ACC112 (cell line): ENCODE measurements at regions not wholly inside any gene's neighbourhood (a gene's known extent, or its start where the extent isn't known, plus 50 kb on each side); places are given as distances from the start of the nearest gene placed in this dataset.
A peak's percentile ranks its signal among the peaks of the same experiment; 100 is the strongest.

Source experiments
- H2AFZ ChIP-seq: fragments of 200-600 bp; sonication (generic); one replicate; pipeline ENCODE4 v1.6.0; 2017; ENCODE audit warnings: antibody characterized with exemption, low read length; ENCODE audit not compliant: unreplicated experiment
- H3K27ac ChIP-seq: fragments of 200-600 bp; sonication (generic); 2 replicates; pipeline ENCODE4 v1.5.1; 2014; ENCODE audit warnings: low read depth, mild to moderate bottlenecking, antibody characterized with exemption, low read length, moderate library complexity
- H3K27me3 ChIP-seq: fragments of 200-600 bp; sonication (generic); 2 replicates; pipeline ENCODE4 v1.6.1; 2014; ENCODE audit warnings: mild to moderate bottlenecking, antibody characterized with exemption, low read length, moderate library complexity, mixed read lengths; ENCODE audit not compliant: insufficient read depth
- H3K36me3 ChIP-seq: fragments of 200-600 bp; sonication (generic); 2 replicates; pipeline ENCODE4 v1.6.1; 2016; ENCODE audit warnings: mild to moderate bottlenecking, antibody characterized with exemption, low read length, moderate library complexity, mixed read lengths; ENCODE audit not compliant: insufficient read depth
- H3K4me1 ChIP-seq: fragments of 200-600 bp; sonication (generic); one replicate; pipeline ENCODE4 v1.6.1; 2016; ENCODE audit warnings: low read length, mixed read lengths; ENCODE audit not compliant: insufficient read depth, unreplicated experiment, control insufficient read depth
- H3K4me3 ChIP-seq: fragments of 200-600 bp; sonication (generic); 2 replicates; pipeline ENCODE4 v1.5.1; 2014; ENCODE audit warnings: mild to moderate bottlenecking, low read depth, low read length
- H3K79me2 ChIP-seq: fragments of 200-600 bp; sonication (generic); one replicate; pipeline ENCODE4 v1.6.0; 2016; ENCODE audit warnings: low read length; ENCODE audit not compliant: control insufficient read depth, unreplicated experiment, insufficient read depth

DNA sequence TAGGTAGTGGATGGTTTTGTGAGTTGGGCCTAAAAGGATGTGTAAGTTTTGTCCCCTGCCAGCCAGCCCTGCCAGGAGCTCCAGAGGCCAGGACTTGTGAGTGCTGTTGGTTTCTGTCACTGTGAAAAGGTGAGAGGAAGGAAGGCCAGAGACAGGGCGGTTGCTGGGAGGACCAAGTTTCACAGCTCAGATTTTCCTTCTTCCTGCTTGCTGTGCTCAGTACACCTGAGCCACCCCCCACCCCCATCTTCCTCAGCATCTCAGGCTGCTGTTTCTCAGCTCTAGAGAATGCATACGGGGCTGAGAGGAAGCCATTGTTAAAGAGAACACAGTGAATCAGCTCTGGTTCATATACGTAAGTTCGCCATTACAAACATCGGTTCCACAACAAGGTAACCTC lies 139.9 kb downstream of the BUB3 start:
- Histone ChIP-seq H2AFZ (no peak overlapping the region), H3K36me3 (no peaks in the 10 kb centered on the region), H3K4me3 (no peak overlapping the region), H3K27ac (no peak overlapping the region), H3K79me2 (no peaks in the 10 kb centered on the region), H3K4me1 (no peaks in the 10 kb centered on the region), H3K27me3 (no peaks in the 10 kb centered on the region)

DNA sequence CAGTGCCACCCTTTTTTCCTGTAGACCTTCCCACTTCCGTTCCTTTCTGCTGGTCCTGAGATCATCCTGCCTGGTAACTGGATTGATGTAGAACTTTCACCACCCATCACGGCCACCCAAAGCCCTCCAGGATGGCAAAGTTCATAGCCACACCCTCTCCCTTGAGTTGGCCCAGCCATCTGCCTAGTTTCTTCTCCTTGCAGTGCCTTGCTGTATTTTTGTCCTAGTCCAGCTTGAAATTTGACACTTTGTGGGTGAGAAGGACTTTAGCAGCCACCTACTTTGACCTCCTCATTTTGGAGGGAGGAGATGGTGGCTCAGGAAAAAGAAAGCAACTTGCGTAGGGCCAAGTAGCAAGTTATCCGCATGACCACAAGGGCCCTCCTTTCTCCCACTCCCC lies 140.7 kb downstream of the BUB3 start:
- H3K4me1 ChIP-seq, result no peaks in the 10 kb centered on the region
- H3K27ac ChIP-seq, result no peak overlapping the region
- no peaks in the 10 kb centered on the region for H3K79me2 ChIP-seq
- no peak overlapping the region for H3K4me3 ChIP-seq
- H2AFZ ChIP-seq, result no peak overlapping the region
- H3K27me3 ChIP-seq, result no peaks in the 10 kb centered on the region
- H3K36me3 ChIP-seq, result no peaks in the 10 kb centered on the region

DNA sequence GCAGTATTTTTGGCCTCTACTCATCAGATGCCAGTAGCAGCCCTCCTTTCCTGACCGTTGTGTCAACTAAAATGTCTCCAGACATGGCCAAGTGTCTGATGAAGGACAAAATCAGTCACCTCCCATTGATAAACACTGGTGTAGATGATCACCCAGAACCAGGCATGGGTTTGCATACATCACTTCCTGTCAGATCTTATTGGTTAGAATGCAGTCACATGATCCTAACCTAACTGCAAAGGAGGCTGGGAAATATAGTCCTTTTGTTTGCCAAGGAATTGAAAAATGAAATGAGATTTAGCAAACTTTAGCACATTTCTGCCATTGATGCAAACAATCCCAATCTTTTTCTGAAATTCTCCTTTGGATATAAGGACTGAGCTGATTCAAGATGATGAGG lies 141.4 kb downstream of the BUB3 start:
- Histone ChIP-seq H3K27me3 (no peaks in the 10 kb centered on the region), H3K36me3 (no peaks in the 10 kb centered on the region), H3K4me1 (no peaks in the 10 kb centered on the region), H3K79me2 (no peaks in the 10 kb centered on the region), H3K4me3 (no peak overlapping the region), H2AFZ (no peak overlapping the region), H3K27ac (no peak overlapping the region)

DNA sequence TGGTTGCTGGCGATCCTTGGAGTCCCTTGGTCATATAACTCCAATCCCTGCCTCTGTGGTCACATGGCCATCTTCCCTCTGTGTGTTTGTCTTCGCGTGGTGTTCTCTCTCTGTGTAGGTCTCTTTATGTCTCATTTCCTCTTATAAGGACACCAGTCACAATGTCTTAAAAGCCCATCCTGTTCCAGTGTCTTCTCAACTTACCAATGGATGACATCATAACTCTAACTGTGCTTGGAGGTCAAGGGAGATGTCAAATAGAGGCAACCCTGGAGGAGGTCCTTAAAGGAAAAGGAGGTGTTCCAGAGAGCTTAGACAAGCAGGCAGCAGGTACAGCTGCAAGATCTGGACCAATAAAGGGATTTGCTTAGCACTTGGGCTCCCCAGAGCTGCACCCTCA lies 143.0 kb downstream of the BUB3 start:
- no peak overlapping the region for H3K27ac ChIP-seq
- no peak overlapping the region for H3K4me3 ChIP-seq
- no peaks in the 10 kb centered on the region for H3K79me2 ChIP-seq
- no peaks in the 10 kb centered on the region for H3K4me1 ChIP-seq
- no peaks in the 10 kb centered on the region for H3K27me3 ChIP-seq
- H3K36me3 ChIP-seq, result no peaks in the 10 kb centered on the region
- no peak overlapping the region for H2AFZ ChIP-seq

DNA sequence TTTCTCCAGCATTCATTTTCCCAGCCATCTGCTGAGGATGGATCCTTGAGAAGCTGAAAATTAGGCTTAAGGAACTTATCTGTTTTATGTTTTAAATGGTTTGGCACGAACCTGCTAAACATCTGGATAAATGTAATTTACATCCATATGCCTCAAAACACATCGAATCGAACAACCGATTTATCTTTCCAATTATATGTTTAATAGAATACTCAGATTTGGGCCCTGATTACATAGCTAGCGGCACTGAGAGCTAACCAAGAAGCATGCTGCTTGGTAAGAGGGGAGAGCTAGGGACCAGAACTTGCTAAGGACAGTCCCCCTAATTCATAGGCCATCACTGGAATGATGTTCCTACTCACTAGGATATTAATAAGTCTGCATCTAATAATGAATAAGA lies 144.4 kb downstream of the BUB3 start:
- Histone ChIP-seq H3K4me3 (no peak overlapping the region), H2AFZ (no peak overlapping the region), H3K27me3 (no peaks in the 10 kb centered on the region), H3K79me2 (no peaks in the 10 kb centered on the region), H3K36me3 (no peaks in the 10 kb centered on the region), H3K4me1 (no peaks in the 10 kb centered on the region), H3K27ac (no peak overlapping the region)

DNA sequence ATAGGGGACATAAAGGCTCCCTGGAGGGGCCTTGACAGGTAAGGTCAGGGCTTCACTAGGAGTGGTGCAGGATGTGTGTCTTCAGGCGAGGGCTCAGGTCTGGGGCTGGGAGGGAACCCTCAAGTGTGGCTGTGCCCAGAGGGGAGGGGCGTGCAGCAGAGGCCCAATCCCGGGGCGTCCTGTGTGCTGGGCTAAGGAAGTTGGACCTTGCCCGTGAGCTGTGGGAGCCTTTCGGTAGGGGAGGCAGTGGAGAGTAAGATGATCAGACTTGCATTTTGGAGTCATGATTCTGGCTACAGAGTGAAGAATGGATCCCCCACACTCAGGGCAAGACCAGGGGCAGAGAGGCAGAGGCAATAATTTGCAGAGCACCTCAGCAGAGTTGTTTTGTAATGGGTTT lies 145.4 kb downstream of the BUB3 start:
- Histone ChIP-seq H3K4me3 (no peak overlapping the region), H3K79me2 (no peaks in the 10 kb centered on the region), H2AFZ (no peak overlapping the region)

DNA sequence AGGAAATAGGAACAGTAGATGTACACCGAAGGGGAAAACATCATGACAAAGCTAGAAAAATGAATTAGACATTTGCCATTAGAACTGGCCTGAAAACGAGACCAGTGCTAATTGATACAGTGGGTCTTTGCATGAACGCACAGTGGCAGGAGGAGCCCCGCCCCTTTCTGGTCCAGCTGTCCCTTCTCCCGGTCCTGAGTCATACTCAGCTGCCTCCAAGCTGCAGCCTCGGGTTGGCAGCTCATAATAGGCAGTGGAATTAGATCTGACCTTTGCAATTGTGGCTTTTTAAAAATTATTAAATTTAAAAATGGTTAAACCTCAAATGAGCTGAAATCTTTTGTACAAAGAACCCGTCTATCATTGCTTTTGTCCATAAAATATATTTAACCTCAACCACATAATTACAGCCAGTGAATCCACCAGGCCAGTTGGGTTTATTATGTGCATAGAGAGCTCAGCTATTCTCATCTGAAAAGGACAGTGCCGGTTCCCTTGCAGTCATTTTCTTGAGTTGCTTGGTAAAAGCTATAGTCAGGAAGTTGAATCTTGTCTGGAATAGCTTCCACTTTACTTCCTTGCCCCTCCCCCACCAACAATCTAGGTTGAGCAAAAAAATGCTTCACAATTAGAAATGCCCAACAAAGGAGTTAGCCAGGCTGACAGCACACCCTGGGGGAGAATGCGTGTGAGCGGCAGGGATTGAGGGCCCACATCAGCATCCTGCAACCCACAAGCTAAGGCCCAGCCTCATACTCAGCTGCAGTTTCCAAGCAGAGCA lies 147.1 kb downstream of the BUB3 start:
- Histone ChIP-seq H3K79me2 (no peaks in the 10 kb centered on the region), H3K4me3 (no peak overlapping the region), H3K27ac (no peak overlapping the region), H3K27me3 (no peaks in the 10 kb centered on the region), H3K36me3 (no peaks in the 10 kb centered on the region), H2AFZ (no peak overlapping the region), H3K4me1 (no peaks in the 10 kb centered on the region)

More for the DNA sequence above, 145.4 kb downstream of the BUB3 start:
- Histone ChIP-seq H3K27ac (no peak overlapping the region), H3K27me3 (no peaks in the 10 kb centered on the region), H3K36me3 (no peaks in the 10 kb centered on the region), H3K4me1 (no peaks in the 10 kb centered on the region)

DNA sequence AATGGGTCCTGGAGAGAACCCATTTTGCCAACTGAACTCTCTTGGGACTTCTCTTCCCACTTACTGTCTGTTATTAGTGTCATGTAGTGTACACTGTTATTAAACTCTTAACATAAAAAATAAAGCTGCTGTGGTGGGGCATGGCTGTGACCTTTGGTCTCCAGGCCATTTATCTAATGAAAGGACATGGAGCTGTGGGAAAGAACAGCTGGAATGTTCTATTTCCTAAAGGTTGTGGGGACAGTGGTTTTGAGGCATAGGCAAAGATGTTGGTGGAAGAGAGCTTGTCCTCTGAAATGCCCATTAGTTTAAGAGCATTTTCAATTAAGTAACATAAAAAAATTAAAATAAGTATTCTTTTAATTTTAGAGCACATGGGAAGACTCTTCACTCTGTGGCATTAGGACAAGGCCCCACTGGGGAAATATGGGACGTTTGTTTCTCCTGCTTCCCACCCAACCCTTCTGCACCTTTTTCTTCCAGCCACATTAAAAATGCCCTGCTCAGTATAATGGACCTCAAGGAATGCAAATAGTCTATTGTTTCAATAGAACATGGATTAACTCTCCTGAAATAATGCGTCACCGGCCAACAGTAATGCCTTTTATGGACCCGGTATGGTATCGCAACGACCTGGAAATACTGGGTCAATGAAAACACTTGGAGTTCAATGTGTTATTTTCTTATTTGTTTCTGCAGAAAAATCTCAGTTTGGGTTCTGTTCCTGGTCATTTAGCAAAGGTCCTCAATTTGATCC lies 149.6 kb downstream of the BUB3 start:
- Histone ChIP-seq H3K27ac (no peak overlapping the region), H3K4me1 (peaks cover 1% of the 10 kb centered on the region), H3K79me2 (no peaks in the 10 kb centered on the region), H2AFZ (no peak overlapping the region), H3K36me3 (no peaks in the 10 kb centered on the region), H3K4me3 (no peak overlapping the region), H3K27me3 (no peaks in the 10 kb centered on the region)

DNA sequence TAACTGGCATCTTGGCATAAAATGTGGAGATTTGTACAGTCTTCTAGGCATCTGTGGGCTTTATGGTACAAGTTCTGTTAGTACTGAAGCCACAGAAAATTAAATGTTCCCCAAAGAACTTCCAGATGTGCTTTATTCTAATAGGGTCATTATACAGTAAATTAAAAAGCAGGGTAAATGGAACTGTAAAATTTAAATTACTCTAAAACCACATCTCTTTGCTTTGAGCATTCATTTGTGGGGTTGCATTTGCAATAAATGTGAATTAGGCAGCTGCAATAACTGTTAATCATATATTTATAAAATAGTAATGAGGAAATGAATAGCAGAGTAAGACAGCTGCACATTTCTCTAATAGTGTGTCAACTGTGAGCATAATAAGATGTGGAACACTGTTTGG lies 151.5 kb downstream of the BUB3 start:
- Histone ChIP-seq H3K79me2 (no peaks in the 10 kb centered on the region), H3K27me3 (no peaks in the 10 kb centered on the region), H3K4me1 (peaks cover 14% of the 10 kb centered on the region), H2AFZ (no peak overlapping the region), H3K27ac (no peak overlapping the region), H3K4me3 (no peak overlapping the region), H3K36me3 (no peaks in the 10 kb centered on the region)

DNA sequence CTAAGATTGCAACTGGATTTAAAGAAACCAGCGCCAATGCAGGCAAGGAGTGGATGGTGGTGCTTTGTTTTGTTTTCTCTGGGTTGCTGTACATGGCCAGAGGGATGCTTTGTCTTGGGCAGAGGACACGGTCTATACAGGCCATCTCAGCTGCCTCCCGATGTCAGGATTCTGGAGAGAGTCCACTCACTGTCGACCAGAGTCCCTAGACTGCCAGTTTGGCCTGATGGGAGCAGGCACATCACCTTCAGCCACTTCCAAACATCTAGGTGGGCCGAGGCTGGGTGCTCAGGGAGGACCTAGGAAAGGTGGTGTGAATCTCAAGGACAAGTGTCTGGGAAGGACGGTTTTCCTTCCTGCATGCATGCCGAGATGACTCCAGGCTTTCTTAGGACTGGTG lies 152.1 kb downstream of the BUB3 start:
- H3K4me1 ChIP-seq, result peaks cover 14% of the 10 kb centered on the region
- no peaks in the 10 kb centered on the region for H3K36me3 ChIP-seq
- no peak overlapping the region for H3K27ac ChIP-seq
- H3K79me2 ChIP-seq, result no peaks in the 10 kb centered on the region
- no peak overlapping the region for H2AFZ ChIP-seq
- no peaks in the 10 kb centered on the region for H3K27me3 ChIP-seq
- no peak overlapping the region for H3K4me3 ChIP-seq

DNA sequence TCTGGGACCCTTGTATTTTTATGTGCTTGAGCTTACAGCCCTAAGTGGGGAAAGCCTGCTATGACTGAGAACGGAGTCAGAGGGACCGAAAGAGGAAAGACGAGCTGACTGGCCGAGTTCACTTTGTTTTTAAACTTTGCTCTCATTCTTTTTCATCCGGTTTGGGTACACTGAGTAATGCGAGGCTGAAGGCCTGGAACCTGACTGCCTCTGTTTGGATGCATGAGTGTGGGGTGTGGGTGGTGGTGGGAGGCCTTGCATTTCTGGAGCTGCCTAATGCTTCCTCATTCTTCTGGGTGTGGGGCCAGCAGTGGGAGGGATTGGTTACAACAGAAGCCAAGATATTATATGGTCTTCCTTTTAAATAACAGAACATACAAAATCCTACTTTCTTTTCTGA lies 155.5 kb downstream of the BUB3 start:
- H2AFZ ChIP-seq, result peak overlapping the region; percentile 91
- H3K36me3 ChIP-seq, result no peaks in the 10 kb centered on the region
- H3K4me1 ChIP-seq, result peaks cover 14% of the 10 kb centered on the region
- H3K79me2 ChIP-seq, result no peaks in the 10 kb centered on the region
- peak overlapping the region; percentile 50 for H3K4me3 ChIP-seq
- peak overlapping the region; percentile 86 for H3K27ac ChIP-seq
- no peaks in the 10 kb centered on the region for H3K27me3 ChIP-seq
